Activated CD4-positive, alpha-beta T cell treated with anti-CD3 and anti-CD28 coated beads, Interleukin-2, amount 50 U/mL, for 48 hours (primary cell): ENCODE measurements at regions not wholly inside any gene's neighbourhood (a gene's known extent, or its start where the extent isn't known, plus 50 kb on each side); places are given as distances from the start of the nearest gene placed in this dataset.
"Not testable (repeated sequence)": the region's sequence is repeated elsewhere in the genome, so short reads cannot be mapped to it uniquely, and the experiment has no call there.

Source experiments
- DNase-seq, 2 experiments: peaks; one replicate each; pipeline ENCODE4 v3.0.0-alpha.2; 2020

GRCh38 chr11:67803519-67803918 is 129.1 kb upstream of the ALDH3B2 start:
- DNase-seq, result not testable (repeated sequence)

- DNase-seq, result not testable (repeated sequence)
These were observed 128.6 kb upstream of the ALDH3B2 start for GRCh38 chr11:67803055-67803454.

GRCh38 chr11:67802623-67803022 is 128.2 kb upstream of the ALDH3B2 start:
- not testable (repeated sequence) for DNase-seq

GRCh38 chr11:67801397-67801796 is 127.0 kb upstream of the ALDH3B2 start:
- not testable (repeated sequence) for DNase-seq

GRCh38 chr11:67800591-67800990 is 126.2 kb upstream of the ALDH3B2 start:
- not testable (repeated sequence) for DNase-seq

- DNase-seq, result peak; percentile 13 to 14
These were observed 125.4 kb upstream of the ALDH3B2 start for GRCh38 chr11:67799808-67800207.

GRCh38 chr11:67797726-67798521 is 123.5 kb upstream of the ALDH3B2 start:
- DNase-seq, result not testable (repeated sequence)

- no peak for DNase-seq
These were observed 121.3 kb upstream of the ALDH3B2 start for GRCh38 chr11:67795746-67796145.

GRCh38 chr11:67793750-67794149 is 119.3 kb upstream of the ALDH3B2 start:
- not testable (repeated sequence) for DNase-seq

GRCh38 chr11:67792273-67792990 is 118.0 kb upstream of the ALDH3B2 start:
- peak; percentile 60 to 63 for DNase-seq

- not testable (repeated sequence) for DNase-seq
These were observed 117.3 kb upstream of the ALDH3B2 start for GRCh38 chr11:67791598-67792170.

GRCh38 chr11:67788341-67788695 is 113.9 kb upstream of the ALDH3B2 start:
- DNase-seq, result not testable (repeated sequence)

GRCh38 chr11:67787681-67788340 is 113.4 kb upstream of the ALDH3B2 start:
- DNase-seq, result not testable (repeated sequence)

- not testable (repeated sequence) for DNase-seq
These were observed 107.5 kb upstream of the ALDH3B2 start for GRCh38 chr11:67781967-67782366.

GRCh38 chr11:67781506-67781905 is 107.1 kb upstream of the ALDH3B2 start:
- not testable (repeated sequence) for DNase-seq

GRCh38 chr11:67780056-67780455 is 105.6 kb upstream of the ALDH3B2 start:
- no peak for DNase-seq

- DNase-seq, result not testable (repeated sequence)
These were observed 104.9 kb upstream of the ALDH3B2 start for GRCh38 chr11:67779189-67779875.

GRCh38 chr11:67776852-67777520 is 102.6 kb upstream of the ALDH3B2 start:
- no peak for DNase-seq

GRCh38 chr11:67774175-67774574 is 99.8 kb upstream of the ALDH3B2 start:
- not testable (repeated sequence) for DNase-seq

GRCh38 chr11:67768001-67768730 is 93.7 kb upstream of the ALDH3B2 start:
- peak in 1 of 2 experiments; percentile 5 for DNase-seq

GRCh38 chr11:67761211-67761610 is 86.8 kb upstream of the ALDH3B2 start:
- DNase-seq, result not testable (repeated sequence)
